ENCODE measurements at regions not wholly inside any gene's neighbourhood (a gene's known extent, or its start where the extent isn't known, plus 50 kb on each side); places are given as distances from the start of the nearest gene placed in this dataset.

DNA sequence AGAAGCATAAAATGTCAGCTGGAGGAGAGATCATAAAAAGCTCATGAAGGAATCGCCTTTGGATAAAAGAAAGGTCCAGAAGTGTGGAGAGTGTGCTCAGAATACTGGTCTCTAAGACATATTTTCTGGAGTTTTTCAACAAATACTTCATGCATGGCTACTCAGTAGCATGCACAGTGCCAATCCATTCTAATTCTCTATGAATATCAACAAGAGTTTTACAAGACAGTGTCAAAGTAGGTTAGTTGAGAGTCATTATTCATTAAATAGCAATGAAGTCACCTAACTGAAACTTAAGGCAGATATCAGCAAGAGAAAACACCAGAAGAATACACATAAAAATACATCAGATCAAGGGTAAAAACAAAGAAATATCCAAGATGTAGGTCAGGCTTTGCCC lies 1243.2 kb upstream of the SLC10A2 start:
- intact Hi-C loops (cut with DNase I; ENCODE audit: low total_unique reads): no loop called here
- 84 to 96% methylated on average over 1 of the region's 1 CpG for WGBS, 2 donors
- TF ChIP-seq, protein P1, sequence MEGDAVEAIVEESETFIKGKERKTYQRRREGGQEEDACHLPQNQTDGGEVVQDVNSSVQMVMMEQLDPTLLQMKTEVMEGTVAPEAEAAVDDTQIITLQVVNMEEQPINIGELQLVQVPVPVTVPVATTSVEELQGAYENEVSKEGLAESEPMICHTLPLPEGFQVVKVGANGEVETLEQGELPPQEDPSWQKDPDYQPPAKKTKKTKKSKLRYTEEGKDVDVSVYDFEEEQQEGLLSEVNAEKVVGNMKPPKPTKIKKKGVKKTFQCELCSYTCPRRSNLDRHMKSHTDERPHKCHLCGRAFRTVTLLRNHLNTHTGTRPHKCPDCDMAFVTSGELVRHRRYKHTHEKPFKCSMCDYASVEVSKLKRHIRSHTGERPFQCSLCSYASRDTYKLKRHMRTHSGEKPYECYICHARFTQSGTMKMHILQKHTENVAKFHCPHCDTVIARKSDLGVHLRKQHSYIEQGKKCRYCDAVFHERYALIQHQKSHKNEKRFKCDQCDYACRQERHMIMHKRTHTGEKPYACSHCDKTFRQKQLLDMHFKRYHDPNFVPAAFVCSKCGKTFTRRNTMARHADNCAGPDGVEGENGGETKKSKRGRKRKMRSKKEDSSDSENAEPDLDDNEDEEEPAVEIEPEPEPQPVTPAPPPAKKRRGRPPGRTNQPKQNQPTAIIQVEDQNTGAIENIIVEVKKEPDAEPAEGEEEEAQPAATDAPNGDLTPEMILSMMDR (IDR thresholded peaks at IDR 0.05): no peak
- TF ChIP-seq POLR2A (IDR thresholded peaks at IDR 0.05): no peak
- DNase-seq (ENCODE audit: low spot score in 2 of 2): no peak
- H3K4me3 ChIP-seq (ENCODE audit: low read depth, poor library complexity, severe bottlenecking): no peak overlapping the region

DNA sequence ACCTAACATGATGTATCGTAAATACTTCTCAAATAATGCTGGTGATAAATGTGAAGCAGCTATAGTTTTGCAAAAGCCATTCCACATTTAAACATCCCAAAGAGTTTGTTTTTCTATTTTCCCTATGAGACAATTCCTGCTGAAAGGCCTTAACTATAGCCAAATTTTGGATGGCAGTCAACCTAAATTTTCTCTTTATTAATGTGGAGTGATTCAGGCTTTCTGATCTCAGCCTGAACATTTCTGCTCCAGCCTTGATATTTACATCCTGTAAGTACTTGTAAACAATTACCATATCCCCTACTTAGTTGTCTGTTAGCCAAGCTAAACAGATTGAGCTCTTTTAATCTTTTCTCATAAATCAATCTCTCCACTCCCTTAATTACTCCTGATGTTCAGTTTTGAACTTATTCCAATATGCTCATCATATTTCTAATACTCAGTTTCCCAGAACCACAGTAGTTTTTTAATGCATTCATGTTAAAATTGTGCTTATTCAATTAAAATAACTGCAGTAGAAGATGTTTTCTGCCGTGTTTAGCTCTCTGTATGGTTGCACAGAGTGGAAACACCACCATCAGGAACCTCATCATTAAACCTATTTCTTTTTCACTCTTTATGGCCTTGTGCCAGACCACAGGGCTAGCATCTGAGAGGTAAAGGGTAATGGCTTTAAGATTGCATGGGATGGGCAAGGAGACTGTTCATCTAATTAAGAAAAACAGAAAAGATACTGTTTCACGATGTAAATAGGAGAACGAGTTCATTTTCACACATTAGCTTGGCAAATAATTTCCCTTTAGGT lies 1235.2 kb upstream of the SLC10A2 start:
- no peak for TF ChIP-seq POLR2A (IDR thresholded peaks at IDR 0.05)
- TF ChIP-seq, protein P1 (IDR thresholded peaks at IDR 0.05): no peak
- intact Hi-C loops (cut with DNase I; ENCODE audit: low total_unique reads): no loop called here
- no peak overlapping the region for H3K4me3 ChIP-seq (ENCODE audit: low read depth, poor library complexity, severe bottlenecking)
- DNase-seq (ENCODE audit: low spot score in 2 of 2): no peak
- WGBS, 2 donors: 48 to 49% methylated on average over 4 of the region's 4 CpGs

DNA sequence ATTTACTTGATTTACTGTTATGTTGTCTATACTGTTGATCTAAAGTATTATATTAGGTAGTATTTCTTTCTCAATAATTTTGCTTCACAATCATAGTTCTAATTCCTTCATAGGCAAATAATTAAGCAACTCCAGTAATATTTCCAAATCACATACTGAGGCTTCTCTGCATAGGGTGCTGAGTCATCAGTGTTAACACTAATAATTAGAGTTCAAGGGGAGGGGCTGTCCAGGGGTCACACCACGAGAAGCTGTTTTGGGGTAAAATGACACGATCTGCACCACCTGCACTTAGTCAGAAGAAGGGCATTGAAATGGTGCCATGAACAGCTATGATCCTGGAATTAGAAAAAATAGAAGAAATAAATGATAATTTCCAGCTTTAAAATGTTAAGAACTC lies 1230.9 kb upstream of the SLC10A2 start:
- intact Hi-C loops (cut with DNase I; ENCODE audit: low total_unique reads): no loop called here
- DNase-seq (ENCODE audit: low spot score in 2 of 2): no peak
- no peak for TF ChIP-seq POLR2A (IDR thresholded peaks at IDR 0.05)
- TF ChIP-seq, protein P1 (IDR thresholded peaks at IDR 0.05): no peak
- WGBS, 2 donors: 79 to 80% methylated on average over 2 of the region's 2 CpGs
- no peak overlapping the region for H3K4me3 ChIP-seq (ENCODE audit: low read depth, poor library complexity, severe bottlenecking)

DNA sequence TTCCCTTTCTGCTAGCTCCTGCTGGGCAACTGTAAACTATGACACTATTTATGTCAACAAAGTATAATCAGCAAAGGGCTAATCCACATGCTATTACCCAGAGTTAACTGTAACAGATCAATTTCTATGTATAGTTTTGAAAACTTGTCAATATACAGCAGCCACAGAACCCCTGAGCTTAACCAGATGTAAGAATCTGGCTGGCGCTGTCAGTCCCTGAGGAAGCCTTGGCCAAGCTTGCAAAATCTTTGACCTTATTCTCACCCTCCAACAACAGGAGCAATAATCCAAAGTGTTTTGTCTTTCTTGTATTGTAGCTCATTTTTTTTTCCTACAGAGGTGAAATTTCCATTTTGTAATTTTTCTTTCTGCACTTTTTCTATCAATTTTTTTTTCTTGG lies 1230.1 kb upstream of the SLC10A2 start:
- DNase-seq (ENCODE audit: low spot score in 2 of 2): no peak
- TF ChIP-seq, protein P1 (IDR thresholded peaks at IDR 0.05): no peak
- no peak for TF ChIP-seq POLR2A (IDR thresholded peaks at IDR 0.05)
- WGBS, 2 donors: 84 to 85% methylated on average over 1 of the region's 1 CpG
- no peak overlapping the region for H3K4me3 ChIP-seq (ENCODE audit: low read depth, poor library complexity, severe bottlenecking)
- intact Hi-C loops (cut with DNase I; ENCODE audit: low total_unique reads): no loop called here

DNA sequence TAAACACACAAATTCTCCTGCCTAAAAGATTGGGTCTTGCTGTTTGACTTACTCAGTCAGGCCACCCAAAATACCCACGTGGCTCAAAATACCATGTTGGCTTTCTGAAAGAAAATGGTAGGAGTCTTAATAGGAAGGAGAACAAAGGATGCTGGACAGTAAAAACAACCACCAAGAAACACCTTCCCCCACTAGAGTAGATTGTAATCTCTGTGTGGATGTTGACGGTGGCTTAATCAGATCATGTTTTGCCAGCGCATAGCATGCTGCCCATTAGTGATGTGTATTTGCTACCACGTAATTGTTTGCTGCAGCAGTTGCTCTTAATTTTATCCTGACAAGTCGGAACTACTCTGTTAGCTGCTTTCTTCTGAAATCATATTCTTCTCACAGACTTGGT lies 1229.3 kb upstream of the SLC10A2 start:
- intact Hi-C loops (cut with DNase I; ENCODE audit: low total_unique reads): no loop called here
- DNase-seq (ENCODE audit: low spot score in 2 of 2): no peak

More for the DNA sequence above, 1229.3 kb upstream of the SLC10A2 start:
- TF ChIP-seq POLR2A (IDR thresholded peaks at IDR 0.05): no peak
- TF ChIP-seq, protein P1 (IDR thresholded peaks at IDR 0.05): no peak
- no peak overlapping the region for H3K4me3 ChIP-seq (ENCODE audit: low read depth, poor library complexity, severe bottlenecking)
- WGBS, 2 donors: 80 to 85% methylated on average over 5 of the region's 5 CpGs

Data from lower leg skin (tissue), 4 donors.